Upper lobe of right lung (tissue), 1 donor: ENCODE measurements at regions not wholly inside any gene's neighbourhood (a gene's known extent, or its start where the extent isn't known, plus 50 kb on each side); places are given as distances from the start of the nearest gene placed in this dataset.

Experiments used
- ATAC-seq: fragments of 200-7000 bp; cut with Tn5 transposase; one replicate; pipeline ENCODE4 v1.9.1; 2020; ENCODE audit warnings: mild to moderate bottlenecking, moderate library complexity
- DNase-seq: peaks from one replicate; pipeline ENCODE4 v3.0.0-alpha.2; 2020
- H3K27ac ChIP-seq: fragments of 200-600 bp; one replicate; pipeline ENCODE4 v1.8.0; 2022
- H3K27me3 ChIP-seq: fragments of 200-600 bp; one replicate; pipeline ENCODE4 v1.8.0; 2022; ENCODE audit warnings: mild to moderate bottlenecking
- H3K36me3 ChIP-seq: fragments of 200-600 bp; one replicate; pipeline ENCODE4 v1.8.0; 2022
- H3K4me1 ChIP-seq: fragments of 200-600 bp; one replicate; pipeline ENCODE4 v1.8.0; 2022
- H3K4me3 ChIP-seq: fragments of 200-600 bp; one replicate; pipeline ENCODE4 v1.8.0; 2022; ENCODE audit warnings: mild to moderate bottlenecking
- H3K9me3 ChIP-seq: fragments of 200-600 bp; one replicate; pipeline ENCODE4 v1.8.0; 2022
- intact Hi-C: fragments of 100-400 bp; cut with DNase I; formaldehyde crosslinking; loops from one replicate; pipeline ENCODE4 v1.11.0; 2022
- TF ChIP-seq, protein P1 (sequence below): fragments of 200-600 bp; IDR thresholded peaks from one replicate; pipeline ENCODE4 v1.8.0; 2022; ENCODE audit warnings: antibody characterized with exemption
- donor health status: DM: no; HTN: yes; CAD: no; lungs with severe emphysema.

DNA sequence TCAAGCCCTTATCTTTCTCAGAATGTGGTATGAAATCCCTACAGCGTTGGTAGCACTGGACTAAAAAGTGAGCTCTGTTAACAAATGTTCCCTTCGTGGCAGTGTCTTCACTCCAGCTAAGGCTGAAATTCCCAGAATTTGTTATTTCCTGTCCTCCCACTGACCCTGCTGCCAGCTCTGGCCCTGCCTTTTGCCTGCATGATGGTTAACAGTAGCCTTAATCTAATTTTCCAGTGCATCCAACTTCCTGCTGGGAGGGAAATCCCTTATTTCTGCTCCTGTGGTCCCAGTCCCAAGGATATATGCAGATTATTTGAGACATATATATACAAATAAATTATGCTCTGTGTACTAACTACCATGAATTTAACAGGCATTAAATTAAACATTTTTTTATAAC, 157.2 kb upstream of the CARMIL1 start:
- no peak for DNase-seq
- H3K36me3 ChIP-seq: peaks cover 14% of the 10 kb centered on the region
- ATAC-seq: no peak
- H3K4me1 ChIP-seq: peaks cover 13% of the 10 kb centered on the region
- H3K9me3 ChIP-seq: no peaks in the 10 kb centered on the region
- H3K27me3 ChIP-seq: no peaks in the 10 kb centered on the region
- H3K27ac ChIP-seq: peak overlapping the region; percentile 48
- TF ChIP-seq, protein P1, sequence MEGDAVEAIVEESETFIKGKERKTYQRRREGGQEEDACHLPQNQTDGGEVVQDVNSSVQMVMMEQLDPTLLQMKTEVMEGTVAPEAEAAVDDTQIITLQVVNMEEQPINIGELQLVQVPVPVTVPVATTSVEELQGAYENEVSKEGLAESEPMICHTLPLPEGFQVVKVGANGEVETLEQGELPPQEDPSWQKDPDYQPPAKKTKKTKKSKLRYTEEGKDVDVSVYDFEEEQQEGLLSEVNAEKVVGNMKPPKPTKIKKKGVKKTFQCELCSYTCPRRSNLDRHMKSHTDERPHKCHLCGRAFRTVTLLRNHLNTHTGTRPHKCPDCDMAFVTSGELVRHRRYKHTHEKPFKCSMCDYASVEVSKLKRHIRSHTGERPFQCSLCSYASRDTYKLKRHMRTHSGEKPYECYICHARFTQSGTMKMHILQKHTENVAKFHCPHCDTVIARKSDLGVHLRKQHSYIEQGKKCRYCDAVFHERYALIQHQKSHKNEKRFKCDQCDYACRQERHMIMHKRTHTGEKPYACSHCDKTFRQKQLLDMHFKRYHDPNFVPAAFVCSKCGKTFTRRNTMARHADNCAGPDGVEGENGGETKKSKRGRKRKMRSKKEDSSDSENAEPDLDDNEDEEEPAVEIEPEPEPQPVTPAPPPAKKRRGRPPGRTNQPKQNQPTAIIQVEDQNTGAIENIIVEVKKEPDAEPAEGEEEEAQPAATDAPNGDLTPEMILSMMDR: no peak
- H3K4me3 ChIP-seq: no peak overlapping the region
- intact Hi-C loops: no loop called here

GRCh38 chr6:25122622-25123237, 156.4 kb upstream of the CARMIL1 start:
- Histone ChIP-seq H3K27ac (no peak overlapping the region), H3K9me3 (no peaks in the 10 kb centered on the region), H3K4me1 (peaks cover 13% of the 10 kb centered on the region), H3K27me3 (no peaks in the 10 kb centered on the region), H3K4me3 (no peak overlapping the region), H3K36me3 (peaks cover 21% of the 10 kb centered on the region)
- intact Hi-C loops: no loop called here
- TF ChIP-seq, protein P1: no peak
- no peak for DNase-seq
- ATAC-seq: no peak

- H3K9me3 ChIP-seq: no peaks in the 10 kb centered on the region
- intact Hi-C loops: no loop called here
- TF ChIP-seq, protein P1: no peak
- ATAC-seq (no peak), DNase-seq (no peak)
- H3K4me1 ChIP-seq: peaks cover 16% of the 10 kb centered on the region
- peaks cover 25% of the 10 kb centered on the region for H3K36me3 ChIP-seq
- no peaks in the 10 kb centered on the region for H3K27me3 ChIP-seq
- no peak overlapping the region for H3K4me3 ChIP-seq
- no peak overlapping the region for H3K27ac ChIP-seq
Measured at GRCh38 chr6:25124216-25124715, 154.9 kb upstream of the CARMIL1 start.

DNA sequence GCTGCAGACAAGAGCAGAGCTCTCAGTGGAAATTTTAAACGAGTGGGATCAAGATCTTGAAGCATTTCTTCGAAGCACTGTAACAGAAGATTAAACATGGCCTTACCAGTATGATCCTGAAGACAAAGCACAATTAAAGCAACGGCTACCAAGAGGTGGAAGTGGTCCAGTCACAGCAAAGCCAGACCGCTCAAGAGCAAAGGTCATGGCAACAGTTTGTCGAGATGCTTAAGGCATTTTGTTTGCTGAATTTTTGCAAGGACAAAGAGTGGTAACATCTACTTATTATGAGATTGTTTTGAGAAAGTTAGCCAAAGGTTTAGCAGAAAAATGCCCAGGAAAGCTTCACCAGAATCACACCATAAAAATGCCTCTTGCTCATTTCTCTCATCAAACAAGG, 153.4 kb upstream of the CARMIL1 start:
- TF ChIP-seq, protein P1: no peak
- DNase-seq (no peak), ATAC-seq (no peak)
- Histone ChIP-seq H3K9me3 (no peaks in the 10 kb centered on the region), H3K4me1 (peaks cover 28% of the 10 kb centered on the region), H3K27me3 (no peaks in the 10 kb centered on the region), H3K36me3 (peaks cover 30% of the 10 kb centered on the region), H3K27ac (no peak overlapping the region), H3K4me3 (no peak overlapping the region)
- intact Hi-C loops: no loop called here

DNA sequence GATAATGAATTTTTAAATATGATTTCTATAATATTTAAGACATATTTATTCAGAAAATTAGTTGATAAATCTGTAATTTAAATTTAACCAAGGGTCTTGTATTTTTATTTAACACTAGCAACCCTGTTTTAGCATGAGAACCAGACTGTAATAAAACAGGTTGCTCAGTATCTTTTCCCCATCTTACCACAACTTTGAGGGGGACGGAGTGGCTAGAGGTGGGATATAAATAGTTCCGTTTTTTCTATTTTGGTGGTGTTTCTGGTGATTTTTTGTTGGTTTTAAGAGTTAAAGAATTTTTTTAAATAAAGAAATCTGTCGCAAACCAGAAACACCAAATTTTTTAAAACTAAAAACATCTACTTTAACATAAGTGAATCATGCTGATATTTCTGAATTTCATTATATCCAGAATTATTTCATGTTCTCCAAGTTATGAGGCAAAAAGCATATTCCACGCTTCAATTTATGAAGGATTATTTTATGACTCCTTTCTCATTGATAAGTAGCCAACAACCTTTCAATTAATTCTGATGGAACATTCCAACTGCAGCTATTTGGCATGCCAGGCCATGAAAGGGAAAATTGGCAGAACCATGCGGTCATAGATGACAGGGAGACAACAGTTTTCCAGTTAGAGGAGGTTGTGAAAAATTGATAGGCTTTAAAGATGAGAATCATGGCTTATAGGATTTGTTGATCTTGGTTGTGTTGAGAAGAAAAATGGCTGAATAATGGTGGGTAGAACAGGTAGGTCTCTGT, 151.9 kb upstream of the CARMIL1 start:
- ATAC-seq: no peak

More for the DNA sequence above, 151.9 kb upstream of the CARMIL1 start:
- DNase-seq: no peak
- intact Hi-C loops: no loop called here
- Histone ChIP-seq H3K36me3 (peaks cover 30% of the 10 kb centered on the region), H3K4me3 (no peak overlapping the region), H3K27ac (no peak overlapping the region), H3K27me3 (no peaks in the 10 kb centered on the region), H3K4me1 (peaks cover 35% of the 10 kb centered on the region), H3K9me3 (no peaks in the 10 kb centered on the region)
- TF ChIP-seq, protein P1: no peak
